COLO829 (cell line): ENCODE measurements at regions not wholly inside any gene's neighbourhood (a gene's known extent, or its start where the extent isn't known, plus 50 kb on each side); places are given as distances from the start of the nearest gene placed in this dataset.

Experiments
- DNase-seq: peaks from one replicate; pipeline ENCODE4 v3.0.0; 2012; ENCODE audit warnings: low spot score

DNA sequence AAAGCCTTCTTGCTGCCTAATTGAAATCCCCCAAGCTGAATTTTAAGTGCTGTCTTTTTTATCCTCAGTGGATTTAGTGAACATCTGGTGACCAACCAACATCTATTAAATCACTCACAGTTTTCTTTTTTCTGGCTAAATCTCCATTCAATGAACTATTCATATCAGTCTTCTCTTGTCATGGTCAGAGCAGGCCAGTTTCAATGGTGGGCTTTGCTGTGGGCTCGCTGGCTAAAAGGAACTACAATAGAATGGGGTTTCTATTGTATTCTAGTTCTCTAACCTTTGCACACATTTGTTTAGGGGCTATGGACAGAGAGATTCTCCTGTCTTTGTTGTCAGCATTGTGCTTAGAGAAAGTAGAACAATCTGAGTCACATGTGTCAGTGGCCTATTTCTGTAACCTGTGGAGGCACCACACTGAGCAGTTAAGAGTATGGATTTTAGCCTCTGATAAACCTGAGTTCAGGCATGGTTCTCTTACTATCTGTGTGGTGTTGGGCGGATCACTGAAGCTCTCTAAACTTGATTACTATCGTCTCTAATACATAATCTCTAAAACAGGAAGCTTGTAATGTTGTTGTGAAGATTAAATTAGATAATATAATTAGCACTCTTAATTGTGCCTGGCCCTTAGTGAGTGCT is 94.2 kb upstream of the CADM1 start:
- DNase-seq = no peak

GRCh38 chr11:115591380-115591779 is 87.2 kb upstream of the CADM1 start:
- DNase-seq = no peak

DNA sequence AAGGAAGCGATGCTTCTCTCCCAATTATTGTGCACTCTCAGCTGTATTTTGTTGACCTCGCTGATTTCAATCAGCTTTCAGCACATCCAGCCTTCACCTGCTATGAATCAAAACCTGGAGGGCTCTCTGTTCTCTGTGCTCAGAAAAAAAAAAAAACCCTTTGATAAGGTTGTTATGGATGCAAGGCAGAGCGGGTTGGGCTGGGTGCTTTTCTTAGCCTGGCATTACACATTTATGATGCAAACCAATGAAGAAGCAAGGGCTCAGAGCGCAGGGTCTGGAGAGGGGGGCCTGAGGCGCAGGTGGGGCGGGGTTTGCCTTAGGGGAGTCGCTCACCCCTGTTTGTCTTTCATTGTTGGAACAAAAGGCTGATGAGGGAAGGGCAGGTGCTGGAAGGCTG is 86.0 kb upstream of the CADM1 start:
- DNase-seq = no peak

DNA sequence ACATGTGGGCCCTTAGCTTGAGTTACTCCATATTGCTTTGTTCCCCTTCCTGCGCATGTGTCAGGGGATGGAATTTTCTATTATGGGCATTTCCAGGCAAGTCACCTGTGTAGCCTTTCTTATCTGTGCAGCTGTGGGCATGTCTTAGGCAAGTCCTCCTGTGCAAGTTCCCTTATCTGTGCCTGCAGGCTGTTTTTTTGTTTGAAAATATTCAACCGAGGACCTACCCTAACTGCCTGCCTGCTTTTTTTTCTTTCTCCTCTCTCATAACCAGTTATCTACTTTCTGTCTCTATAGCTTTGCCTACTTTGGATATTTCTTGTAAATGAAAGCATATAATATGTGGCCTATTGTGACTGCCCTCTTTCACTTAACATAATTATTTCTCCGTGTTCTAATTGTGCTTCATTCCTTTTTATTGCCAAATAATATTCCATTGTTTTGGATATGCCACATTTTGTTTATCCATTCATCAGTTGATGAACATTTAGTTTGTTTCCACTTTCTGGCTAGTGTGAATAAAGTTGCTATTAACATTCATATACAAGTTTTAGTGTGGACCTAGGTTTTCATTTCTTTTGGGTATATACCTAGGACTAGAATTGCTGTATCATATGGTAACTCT is 83.6 kb upstream of the CADM1 start:
- DNase-seq = no peak

- no peak for DNase-seq
Measured at GRCh38 chr11:115585361-115586024, 81.3 kb upstream of the CADM1 start.

DNA sequence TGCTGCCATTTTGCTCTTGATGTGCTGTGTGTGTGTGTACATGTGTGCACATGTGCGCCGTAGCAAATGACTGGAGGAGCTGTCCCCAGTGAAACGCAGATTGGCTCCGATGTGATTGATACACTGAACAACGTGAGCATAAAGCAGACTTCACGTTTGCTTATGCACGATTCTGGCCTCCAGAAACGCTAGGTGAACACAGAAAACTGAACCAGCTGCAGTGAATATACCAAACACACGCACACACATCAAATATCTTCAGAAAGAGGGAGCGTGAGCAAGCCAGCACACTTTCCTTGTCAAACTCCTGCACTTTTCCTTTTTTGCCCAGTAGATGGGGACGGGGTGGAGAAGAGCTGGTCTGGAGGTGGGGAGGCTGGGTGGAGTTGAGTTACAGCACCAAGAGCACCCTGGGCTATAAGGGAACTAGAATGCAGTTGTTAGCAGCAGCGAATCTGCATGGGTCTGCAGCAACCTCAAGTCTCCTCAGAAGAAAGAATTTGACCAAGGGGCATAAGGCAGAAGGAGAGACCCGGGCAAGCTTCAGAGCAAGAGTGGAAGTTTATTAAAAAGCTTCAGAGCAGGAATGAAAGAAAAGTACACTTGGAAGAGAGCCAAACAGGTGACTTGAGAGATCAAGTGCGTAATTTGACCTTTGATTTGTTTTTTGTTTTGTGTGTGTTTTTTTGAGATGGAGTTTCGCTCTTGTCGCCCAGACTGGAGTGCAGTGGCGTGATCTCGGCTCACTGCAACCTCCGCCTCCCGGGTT is 77.8 kb upstream of the CADM1 start:
- DNase-seq = no peak

- no peak for DNase-seq
Measured at GRCh38 chr11:115580927-115581680, 76.9 kb upstream of the CADM1 start.

GRCh38 chr11:115580416-115580815 is 76.2 kb upstream of the CADM1 start:
- no peak for DNase-seq

DNA sequence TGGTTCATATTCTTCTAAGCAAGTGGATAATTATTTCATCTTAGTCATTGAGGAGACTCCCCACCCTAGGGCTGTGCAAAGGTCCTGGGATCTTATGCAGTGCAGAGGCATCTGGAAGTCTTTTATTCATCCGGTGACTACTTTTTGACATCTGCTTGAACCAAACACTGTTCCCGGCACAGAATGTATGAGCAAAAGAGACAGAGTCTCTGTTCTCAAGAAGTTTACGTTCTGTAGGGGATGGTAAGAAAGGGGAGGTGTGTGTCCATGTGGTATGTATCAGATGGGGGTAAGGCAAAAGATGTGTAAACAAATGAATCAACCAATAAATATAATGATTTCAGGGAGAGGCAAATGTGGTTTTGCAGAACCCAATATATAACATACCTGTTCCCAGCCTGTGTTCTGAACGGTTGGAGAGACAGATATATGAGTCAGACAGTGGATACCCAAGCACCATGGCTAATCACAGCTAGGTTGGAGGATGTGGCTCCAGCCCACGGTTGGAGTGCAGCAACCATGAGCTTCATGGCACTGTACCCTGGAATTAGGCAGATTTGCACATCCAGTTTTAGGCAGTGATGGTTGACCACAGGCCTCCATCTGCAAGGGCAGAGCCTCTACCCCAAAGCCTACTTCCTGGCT is 75.1 kb upstream of the CADM1 start:
- DNase-seq = no peak

DNA sequence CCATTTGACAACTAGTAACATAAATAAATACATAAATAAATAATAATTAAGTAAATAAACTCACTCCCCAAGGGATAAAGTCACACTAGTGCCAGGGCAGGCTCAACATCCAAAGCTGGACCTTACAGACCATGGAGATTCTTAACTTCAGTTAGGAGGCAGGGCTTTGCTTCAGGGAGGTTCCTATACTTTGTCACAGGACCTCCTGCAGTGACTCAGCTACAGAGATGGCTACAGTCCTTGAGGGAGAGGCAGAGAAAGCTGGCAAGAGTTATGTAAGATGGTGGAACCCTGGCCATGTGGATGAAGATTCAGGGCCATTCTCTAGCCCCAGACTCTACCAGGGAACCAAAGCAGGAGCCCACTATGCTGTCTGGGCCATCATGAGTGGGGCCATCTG is 74.1 kb upstream of the CADM1 start:
- no peak for DNase-seq

GRCh38 chr11:115577701-115578100 is 73.5 kb upstream of the CADM1 start:
- no peak for DNase-seq

DNA sequence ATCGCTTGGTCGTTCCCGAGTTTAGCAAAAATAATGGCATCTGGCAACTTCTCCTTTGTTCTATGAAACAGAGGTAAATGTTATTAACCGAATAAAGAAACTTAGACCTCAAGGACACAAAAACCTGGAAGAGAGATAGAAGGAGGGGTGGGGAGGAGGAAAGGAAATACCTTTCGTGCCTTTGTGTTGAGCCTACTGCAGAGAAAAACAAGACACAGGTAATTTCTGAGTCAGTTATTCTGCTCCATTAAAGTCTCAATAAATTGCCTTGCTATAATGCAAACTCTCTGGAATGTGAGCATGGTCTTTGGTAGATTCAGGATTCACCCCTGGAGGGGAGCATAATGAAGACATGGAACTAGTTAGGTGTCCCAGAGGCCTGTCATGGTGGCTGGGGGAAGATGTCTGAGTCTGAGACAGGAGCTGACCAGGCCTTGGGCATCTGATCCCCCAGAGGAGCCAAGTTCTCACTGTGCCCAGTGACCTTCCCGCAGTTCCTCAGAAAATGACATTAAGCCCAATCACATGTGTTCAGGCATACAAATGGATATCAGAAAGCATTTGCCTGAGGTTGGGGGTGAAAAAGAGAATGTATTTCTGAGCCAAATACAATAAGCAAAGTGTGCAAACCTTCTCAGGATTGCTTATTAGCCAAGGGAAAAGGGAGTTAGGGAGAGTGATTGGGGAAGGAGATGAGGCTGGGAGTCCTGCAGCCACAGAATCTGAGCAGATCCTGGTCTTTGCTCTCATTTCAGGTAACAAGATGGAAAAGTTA is 72.6 kb upstream of the CADM1 start:
- DNase-seq = no peak

GRCh38 chr11:115572551-115572950 is 68.3 kb upstream of the CADM1 start:
- no peak for DNase-seq

DNA sequence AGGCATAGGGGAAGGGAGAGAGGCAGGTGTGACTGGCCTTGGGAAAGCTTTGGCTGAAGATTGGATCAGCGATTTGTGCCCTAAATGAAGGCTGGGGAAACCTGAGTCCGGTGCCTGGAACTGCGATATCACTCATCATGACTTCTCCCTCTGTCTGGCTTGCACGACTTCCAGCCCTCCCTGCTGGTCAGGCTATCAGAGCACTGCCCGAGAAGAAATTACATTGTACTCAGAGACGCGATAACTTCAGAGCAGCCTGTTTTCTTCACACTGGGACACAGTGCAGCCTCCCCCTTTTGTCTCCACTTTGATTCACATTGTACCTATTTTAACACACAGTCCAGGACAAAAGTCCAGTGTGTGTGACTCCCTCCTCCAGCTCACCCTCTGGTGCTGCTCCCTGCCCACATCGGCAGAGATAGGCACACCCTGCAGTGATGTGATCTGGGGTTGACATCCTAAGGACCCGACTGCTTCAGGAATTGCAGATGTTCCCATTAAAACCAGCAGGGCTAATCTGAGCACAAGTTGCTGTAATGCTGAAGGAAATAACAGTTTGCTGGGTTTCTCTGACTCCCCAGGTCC is 62.1 kb upstream of the CADM1 start:
- DNase-seq = no peak

DNA sequence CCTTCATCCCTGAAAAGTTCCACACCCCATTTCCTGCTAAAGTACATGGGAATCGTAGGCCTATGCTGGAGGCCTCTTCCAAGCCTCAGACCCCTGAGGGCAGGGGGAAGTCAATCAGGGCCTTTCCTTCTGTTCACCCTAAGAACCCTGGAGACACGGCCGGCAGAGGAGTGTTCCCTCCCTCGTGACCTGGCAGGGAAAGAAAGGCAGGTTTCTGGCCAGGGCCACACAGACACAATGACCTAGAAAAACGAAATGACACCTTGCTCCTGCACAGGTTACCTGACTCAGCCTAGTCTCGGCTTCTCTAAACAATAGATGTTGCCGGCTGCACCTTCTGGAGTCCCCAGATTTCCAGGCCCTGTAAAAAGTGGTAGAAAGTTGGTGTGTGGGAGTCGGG is 60.6 kb upstream of the CADM1 start:
- DNase-seq = no peak

DNA sequence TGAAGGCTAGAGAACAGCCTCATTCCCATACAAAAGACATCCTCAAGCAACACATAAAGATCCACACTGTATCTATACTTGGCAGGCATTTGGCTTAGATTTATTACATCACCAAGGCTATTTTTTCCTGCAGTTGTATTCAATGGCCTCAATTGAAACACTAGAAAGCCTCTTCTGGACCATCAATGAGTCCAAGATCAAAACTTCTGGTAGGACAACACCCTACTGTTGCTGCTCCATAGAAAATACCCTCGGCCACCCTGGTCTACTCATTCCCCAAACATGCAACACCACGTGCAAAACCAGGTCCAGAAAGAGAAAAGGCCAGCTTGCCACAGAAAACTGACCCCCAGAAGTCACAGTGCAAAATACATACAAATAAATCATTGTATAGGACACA is 56.9 kb upstream of the CADM1 start:
- DNase-seq = peak; percentile 20

DNA sequence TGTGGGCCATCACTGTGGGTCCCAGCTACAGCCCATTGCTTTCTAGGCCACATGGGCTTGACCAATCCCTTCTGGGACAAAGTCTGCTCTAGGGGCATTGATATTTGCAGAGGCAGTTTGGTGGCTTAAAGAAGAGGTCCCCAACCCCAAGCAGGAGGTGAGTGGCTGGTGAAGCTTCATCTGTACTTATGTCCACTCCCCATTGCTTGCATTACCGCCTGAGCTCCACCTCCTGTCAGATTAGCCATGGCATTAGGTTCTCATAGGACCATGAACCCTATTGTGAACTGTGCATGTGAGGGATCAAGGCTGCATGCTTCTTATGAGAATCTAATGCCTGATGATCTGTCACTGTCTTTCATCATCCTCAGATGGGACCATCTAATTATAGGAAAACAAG is 54.4 kb upstream of the CADM1 start:
- no peak for DNase-seq

GRCh38 chr11:115557681-115558080 is 53.5 kb upstream of the CADM1 start:
- DNase-seq = no peak

DNA sequence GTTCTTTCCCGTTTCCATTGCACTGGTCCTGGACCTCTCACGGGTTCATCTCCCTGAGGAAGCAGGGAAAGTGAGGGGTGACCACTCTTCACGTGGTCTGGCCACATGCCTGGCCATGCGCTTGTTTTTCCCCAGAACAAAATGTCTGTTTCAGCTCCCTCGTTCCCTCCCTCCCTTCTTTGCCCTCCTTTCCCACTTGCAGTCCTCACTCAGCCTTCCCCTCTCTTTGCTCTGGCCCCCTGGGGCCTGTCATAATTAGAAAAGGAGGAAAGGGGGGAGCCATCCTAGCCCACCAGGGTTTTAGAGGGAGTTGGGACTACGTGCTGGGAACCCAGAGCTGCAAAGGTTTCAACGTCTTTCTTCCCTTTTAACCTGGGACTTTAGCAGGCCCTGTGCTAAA is 52.8 kb upstream of the CADM1 start:
- DNase-seq = no peak

- no peak for DNase-seq
Measured at GRCh38 chr11:115555336-115556090, 51.3 kb upstream of the CADM1 start.
